ENCODE measurements at regions not wholly inside any gene's neighbourhood (a gene's known extent, or its start where the extent isn't known, plus 50 kb on each side); places are given as distances from the start of the nearest gene placed in this dataset.

DNA sequence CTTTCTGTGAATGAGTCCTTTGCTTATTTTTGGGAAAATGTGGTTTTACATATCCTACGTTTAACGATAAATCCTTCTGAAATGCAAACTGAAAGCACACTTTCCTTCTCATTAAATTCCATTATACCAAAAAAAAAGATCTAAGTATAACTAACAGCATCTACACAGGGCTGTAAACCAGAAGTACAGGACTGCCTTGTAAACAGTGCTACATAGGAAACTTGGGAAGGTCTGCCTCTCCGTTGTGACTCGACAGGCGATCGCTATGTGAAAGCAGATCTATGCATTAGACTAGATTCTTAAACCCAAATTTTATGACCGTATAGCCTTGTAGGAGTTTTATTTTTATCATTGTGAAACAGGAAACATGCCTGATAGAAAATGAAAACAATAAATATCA is 690.5 kb downstream of the ARHGAP15 start:
- no peaks in the 10 kb centered on the region for H3K27me3 ChIP-seq (ENCODE audit: control insufficient read depth, insufficient read depth, low read length)
- no peak overlapping the region for H3K4me3 ChIP-seq (ENCODE audit: low read depth, low read length)
- no peaks in the 10 kb centered on the region for H3K36me3 ChIP-seq (ENCODE audit: control insufficient read depth, insufficient read depth, low read length)
- TF ChIP-seq, protein P1, sequence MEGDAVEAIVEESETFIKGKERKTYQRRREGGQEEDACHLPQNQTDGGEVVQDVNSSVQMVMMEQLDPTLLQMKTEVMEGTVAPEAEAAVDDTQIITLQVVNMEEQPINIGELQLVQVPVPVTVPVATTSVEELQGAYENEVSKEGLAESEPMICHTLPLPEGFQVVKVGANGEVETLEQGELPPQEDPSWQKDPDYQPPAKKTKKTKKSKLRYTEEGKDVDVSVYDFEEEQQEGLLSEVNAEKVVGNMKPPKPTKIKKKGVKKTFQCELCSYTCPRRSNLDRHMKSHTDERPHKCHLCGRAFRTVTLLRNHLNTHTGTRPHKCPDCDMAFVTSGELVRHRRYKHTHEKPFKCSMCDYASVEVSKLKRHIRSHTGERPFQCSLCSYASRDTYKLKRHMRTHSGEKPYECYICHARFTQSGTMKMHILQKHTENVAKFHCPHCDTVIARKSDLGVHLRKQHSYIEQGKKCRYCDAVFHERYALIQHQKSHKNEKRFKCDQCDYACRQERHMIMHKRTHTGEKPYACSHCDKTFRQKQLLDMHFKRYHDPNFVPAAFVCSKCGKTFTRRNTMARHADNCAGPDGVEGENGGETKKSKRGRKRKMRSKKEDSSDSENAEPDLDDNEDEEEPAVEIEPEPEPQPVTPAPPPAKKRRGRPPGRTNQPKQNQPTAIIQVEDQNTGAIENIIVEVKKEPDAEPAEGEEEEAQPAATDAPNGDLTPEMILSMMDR (IDR thresholded peaks at IDR 0.05; ENCODE audit: insufficient read depth, low read length, poor library complexity, severe bottlenecking), result no peak
- DNase-seq (ENCODE audit: low read depth), result no peak

DNA sequence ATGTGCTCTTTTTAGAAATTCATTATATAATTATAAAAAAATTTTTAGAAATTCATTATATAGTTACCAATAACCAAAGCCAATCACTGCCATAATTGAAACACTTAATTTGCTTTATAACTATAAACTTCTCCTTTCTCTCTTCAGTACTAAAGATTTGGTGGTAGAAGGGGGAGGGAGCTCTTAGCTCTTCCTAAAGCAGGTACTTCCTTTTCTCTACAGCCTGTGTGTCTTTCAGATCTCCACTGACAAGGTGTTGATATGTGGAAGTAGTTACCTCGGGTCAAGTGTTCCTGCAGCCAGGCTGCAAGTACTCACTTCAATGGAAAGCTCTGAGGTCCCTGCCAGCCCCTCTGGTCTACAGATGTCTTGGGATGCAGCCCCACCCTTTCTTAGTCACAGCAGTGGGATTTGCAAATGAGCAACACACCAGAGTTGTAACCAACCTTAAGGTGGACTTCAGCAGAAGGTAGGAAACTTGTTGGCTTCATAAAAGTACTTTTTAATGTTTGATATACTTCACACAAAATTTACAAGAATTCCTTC is 690.0 kb downstream of the ARHGAP15 start:
- DNase-seq (ENCODE audit: low read depth), result no peak
- Histone ChIP-seq H3K4me3 (ENCODE audit: low read depth, low read length) (no peak overlapping the region), H3K36me3 (ENCODE audit: control insufficient read depth, insufficient read depth, low read length) (no peaks in the 10 kb centered on the region), H3K27me3 (ENCODE audit: control insufficient read depth, insufficient read depth, low read length) (no peaks in the 10 kb centered on the region)
- TF ChIP-seq, protein P1 (IDR thresholded peaks at IDR 0.05; ENCODE audit: insufficient read depth, low read length, poor library complexity, severe bottlenecking), result no peak
